ENCODE measurements at regions not wholly inside any gene's neighbourhood (a gene's known extent, or its start where the extent isn't known, plus 50 kb on each side); places are given as distances from the start of the nearest gene placed in this dataset.

DNA sequence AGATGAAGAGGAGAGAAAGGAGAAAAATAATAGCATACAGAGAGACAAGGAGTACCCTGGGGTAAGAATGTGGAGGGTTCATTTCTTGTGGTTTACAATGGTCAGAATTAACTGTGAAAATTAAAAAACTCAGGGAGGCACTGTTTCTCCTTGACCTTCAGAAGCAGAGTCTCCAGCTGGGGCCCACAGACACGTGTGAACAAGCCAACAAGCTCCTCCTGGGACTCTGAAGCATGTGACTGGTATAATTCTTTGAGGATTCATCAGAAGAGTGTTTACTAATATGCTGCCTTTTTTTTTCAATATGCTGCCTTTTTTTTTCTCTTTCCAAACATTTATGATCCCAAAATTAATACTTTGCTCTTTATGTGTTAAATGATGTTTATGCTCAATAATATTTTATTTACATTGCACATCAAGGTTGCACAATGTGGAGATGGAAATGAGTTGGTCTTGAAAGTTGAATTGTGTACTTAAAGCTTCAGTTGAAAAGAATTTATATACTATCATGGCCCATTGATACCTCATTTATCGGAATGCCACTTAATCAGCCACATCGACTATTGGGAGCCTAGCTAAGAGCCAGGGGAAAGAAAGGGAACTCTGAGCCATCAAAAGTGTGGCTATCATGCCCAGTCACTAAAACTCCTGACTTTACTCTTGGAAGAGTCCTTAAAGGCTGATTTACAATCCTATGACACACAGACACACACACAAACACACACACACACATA, 134.7 kb upstream of the RHOBTB1 start:
- Histone ChIP-seq H3K36me3 (replicated peaks in 1 of 2; ENCODE audit: control insufficient read depth in 1 of 2, insufficient read depth in 2 of 2, low read length in 2 of 2) (no peaks in the 10 kb centered on the region), H3K4me3 (replicated peaks in 1 of 3; ENCODE audit: low read depth in 2 of 3, low read length in 3 of 3) (no peak overlapping the region), H3K4me1 (ENCODE audit: control insufficient read depth in 1 of 2, insufficient read depth in 2 of 2, low read length in 2 of 2) (no peaks in the 10 kb centered on the region), H3K27me3 (ENCODE audit: control insufficient read depth in 2 of 2, insufficient read depth in 2 of 2, low read length in 2 of 2) (no peaks in the 10 kb centered on the region), H3K9ac (ENCODE audit: insufficient read depth, low read length, poor library complexity, severe bottlenecking) (no peak overlapping the region), H3K4me2 (replicated peaks; ENCODE audit: extremely low read depth, low read length, poor library complexity, severe bottlenecking) (no peak overlapping the region), H2AFZ (ENCODE audit: insufficient read depth, low read depth, low read length, poor library complexity, severe bottlenecking) (no peak overlapping the region), H3K27ac (ENCODE audit: low read depth in 1 of 2, low read length in 2 of 2) (no peak overlapping the region), H3K9me3 (replicated peaks in 1 of 2; ENCODE audit: control insufficient read depth in 1 of 2, insufficient read depth in 1 of 2, low read length in 2 of 2) (no peaks in the 10 kb centered on the region), H4K20me1 (ENCODE audit: insufficient read depth, low read length) (no peaks in the 10 kb centered on the region), H3K79me2 (ENCODE audit: insufficient read depth, low read length) (no peaks in the 10 kb centered on the region)
- H3K4me1 Mint-ChIP-seq, result no peaks in the 10 kb centered on the region
- H3K27ac Mint-ChIP-seq, result no peak overlapping the region
- no peaks in the 10 kb centered on the region for H3K36me3 Mint-ChIP-seq
- 100% methylated on average over 1 of the region's 3 CpGs for WGBS (ENCODE audit: insufficient coverage)
- TF ChIP-seq CTCF (IDR thresholded peaks at IDR 0.05), result no peak
- peaks cover 0 to 4% (median 0%) of the 10 kb centered on the region in 7 donors for H3K9me3 Mint-ChIP-seq
- H3K27me3 Mint-ChIP-seq (ENCODE audit: low read depth in 3 of 3), result no peaks in the 10 kb centered on the region
- DNase-seq, result no peak
- no peak overlapping the region for H3K4me3 Mint-ChIP-seq
- intact Hi-C loops (cut with micrococcal nuclease), result no loop called here

DNA sequence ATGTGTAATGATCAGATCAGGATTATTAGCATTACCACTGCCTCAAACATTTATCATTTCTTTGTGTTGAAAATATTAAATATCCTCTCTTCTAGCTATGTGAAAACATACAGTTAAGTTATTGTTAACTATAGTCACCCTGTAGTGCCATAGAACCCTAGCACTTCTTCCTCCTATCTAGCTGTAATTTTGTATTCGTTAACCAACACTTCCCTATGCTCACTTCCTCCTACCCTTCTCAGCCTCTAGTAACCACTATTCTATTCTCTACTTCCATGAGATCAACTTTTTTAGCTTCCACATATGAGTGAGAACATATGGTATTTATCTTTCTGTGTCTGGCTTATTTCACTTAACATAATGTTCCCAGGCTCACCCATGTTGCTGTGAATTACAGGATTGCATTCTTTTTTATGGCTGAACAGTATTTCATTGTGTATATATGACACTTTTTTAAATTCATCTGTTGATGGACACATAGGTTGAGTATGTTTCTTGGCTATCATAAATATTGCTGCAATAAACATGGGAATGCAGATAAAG, 132.7 kb upstream of the RHOBTB1 start:
- TF ChIP-seq CTCF (IDR thresholded peaks at IDR 0.05), result no peak
- intact Hi-C loops (cut with micrococcal nuclease), result no loop called here
- no peaks in the 10 kb centered on the region for H3K36me3 ChIP-seq (replicated peaks in 1 of 2; ENCODE audit: control insufficient read depth in 1 of 2, insufficient read depth in 2 of 2, low read length in 2 of 2)
- no peak overlapping the region for H3K27ac Mint-ChIP-seq
- H3K9me3 ChIP-seq (replicated peaks in 1 of 2; ENCODE audit: control insufficient read depth in 1 of 2, insufficient read depth in 1 of 2, low read length in 2 of 2), result no peaks in the 10 kb centered on the region
- H3K4me3 ChIP-seq (replicated peaks in 1 of 3; ENCODE audit: low read depth in 2 of 3, low read length in 3 of 3), result no peak overlapping the region
- H3K36me3 Mint-ChIP-seq, result no peaks in the 10 kb centered on the region
- no CpG with 5 or more reads among the region's 1 CpG for WGBS (ENCODE audit: insufficient coverage)
- H3K9ac ChIP-seq (ENCODE audit: insufficient read depth, low read length, poor library complexity, severe bottlenecking), result no peak overlapping the region
- no peak overlapping the region for H2AFZ ChIP-seq (ENCODE audit: insufficient read depth, low read depth, low read length, poor library complexity, severe bottlenecking)
- H4K20me1 ChIP-seq (ENCODE audit: insufficient read depth, low read length), result no peaks in the 10 kb centered on the region
- H3K79me2 ChIP-seq (ENCODE audit: insufficient read depth, low read length), result no peaks in the 10 kb centered on the region
- no peak overlapping the region for H3K27ac ChIP-seq (ENCODE audit: low read depth in 1 of 2, low read length in 2 of 2)
- no peaks in the 10 kb centered on the region for H3K4me1 ChIP-seq (ENCODE audit: control insufficient read depth in 1 of 2, insufficient read depth in 2 of 2, low read length in 2 of 2)
- no peaks in the 10 kb centered on the region for H3K4me1 Mint-ChIP-seq
- no peaks in the 10 kb centered on the region for H3K27me3 ChIP-seq (ENCODE audit: control insufficient read depth in 2 of 2, insufficient read depth in 2 of 2, low read length in 2 of 2)
- no peaks in the 10 kb centered on the region for H3K27me3 Mint-ChIP-seq (ENCODE audit: low read depth in 3 of 3)
- no peak for DNase-seq
- H3K4me3 Mint-ChIP-seq, result no peak overlapping the region
- peaks cover 0 to 6% (median 0%) of the 10 kb centered on the region in 7 donors for H3K9me3 Mint-ChIP-seq
- H3K4me2 ChIP-seq (replicated peaks; ENCODE audit: extremely low read depth, low read length, poor library complexity, severe bottlenecking), result no peak overlapping the region

Measured in CD14-positive monocyte (primary cell).